NCI-H69 (cell line): ENCODE measurements at regions not wholly inside any gene's neighbourhood (a gene's known extent, or its start where the extent isn't known, plus 50 kb on each side); places are given as distances from the start of the nearest gene placed in this dataset.
A peak's percentile ranks its signal among the peaks of the same experiment; 100 is the strongest.
"Not testable (repeated sequence)": the region's sequence is repeated elsewhere in the genome, so short reads cannot be mapped to it uniquely, and the experiment has no call there.

Experiments used
- DNase-seq: peaks from one replicate; lab custom pipeline; 2025; lab: John Stamatoyannopoulos, UW

GRCh38 chr5:37909610-37910266 is 69.9 kb upstream of the GDNF start:
- DNase-seq, result not testable (repeated sequence)

GRCh38 chr5:37906416-37906815 is 66.6 kb upstream of the GDNF start:
- DNase-seq, result no peak

GRCh38 chr5:37905230-37905629 is 65.4 kb upstream of the GDNF start:
- no peak for DNase-seq

- DNase-seq, result no peak
These were observed 62.5 kb upstream of the GDNF start for GRCh38 chr5:37902323-37902722.

GRCh38 chr5:37900692-37901091 is 60.9 kb upstream of the GDNF start:
- DNase-seq, result peak; percentile 67

GRCh38 chr5:37899037-37899436 is 59.2 kb upstream of the GDNF start:
- DNase-seq, result no peak

- DNase-seq, result no peak
These were observed 56.3 kb upstream of the GDNF start for GRCh38 chr5:37896159-37896558.

- peak; percentile 48 for DNase-seq
These were observed 53.7 kb upstream of the GDNF start for GRCh38 chr5:37893434-37894134.

GRCh38 chr5:37892586-37892985 is 52.7 kb upstream of the GDNF start:
- no peak for DNase-seq

GRCh38 chr5:37891832-37892231 is 52.0 kb upstream of the GDNF start:
- DNase-seq, result no peak

GRCh38 chr5:37889612-37890317 is 49.9 kb upstream of the GDNF start:
- DNase-seq, result peak; percentile 94
